ENCODE measurements at regions not wholly inside any gene's neighbourhood (a gene's known extent, or its start where the extent isn't known, plus 50 kb on each side); places are given as distances from the start of the nearest gene placed in this dataset.

GRCh38 chr2:215793747-215794595 lies 219.4 kb downstream of the MREG start (continued):
- TF ChIP-seq REST (IDR thresholded peaks at IDR 0.05; ENCODE audit: borderline replicate concordance in 1 of 2, low read depth in 1 of 2, low read length in 2 of 2), result peak in 1 of 2 experiments; percentile 67; a peak in 1 of 4 replicates
- TF ChIP-seq SMYD3 (CRISPR knock-in tag; IDR thresholded peaks at IDR 0.05), result peak; percentile 91; the same call in 1 of the 2 replicates
- 0 out of 2 replicates have a peak, but pooled peaks have one; percentile 24 for TF ChIP-seq ZBTB14 (CRISPR knock-in tag; IDR thresholded peaks at IDR 0.05)
- no peak for TF ChIP-seq EZH2 (conservative IDR thresholded peaks at IDR 0.05; ENCODE audit: low read depth, low read length)
- peak; percentile 94 for TF ChIP-seq BRD4 (CRISPR knock-in tag; IDR thresholded peaks at IDR 0.05)
- TF ChIP-seq KLF11 (CRISPR knock-in tag; IDR thresholded peaks at IDR 0.05), result peak; percentile 94; the same call in 1 of the 2 replicates
- no peak for TF ChIP-seq CBX2 (IDR thresholded peaks at IDR 0.05; ENCODE audit: low read depth, low read length)
- TF ChIP-seq CBX2 (CRISPR knock-in tag; IDR thresholded peaks at IDR 0.05; ENCODE audit: low read depth), result peak; percentile 89; the same call in 1 of the 2 replicates
- TF ChIP-seq SATB2 (CRISPR knock-in tag; IDR thresholded peaks at IDR 0.05), result peak; percentile 89
- TF ChIP-seq ZNF407 (CRISPR knock-in tag; IDR thresholded peaks at IDR 0.05; ENCODE audit: not compliant biosample characterization), result no peak
- peak; percentile 90 for TF ChIP-seq CSRNP1 (CRISPR knock-in tag; IDR thresholded peaks at IDR 0.05)
- TF ChIP-seq ZNF598 (CRISPR knock-in tag; IDR thresholded peaks at IDR 0.05; ENCODE audit: borderline replicate concordance), result no peak

All from HepG2 (cell line).